H9 (cell line): ENCODE measurements at regions not wholly inside any gene's neighbourhood (a gene's known extent, or its start where the extent isn't known, plus 50 kb on each side); places are given as distances from the start of the nearest gene placed in this dataset.

Experiments used
- DNase-seq: peaks from one replicate; pipeline ENCODE4 v3.0.0-alpha.2; 2017
- H2AFZ ChIP-seq: one replicate; pipeline ENCODE4 v1.6.1; 2013; ENCODE audit warnings: mild to moderate bottlenecking, low read length, control low read depth, moderate library complexity
- H2AK5ac ChIP-seq: 2 replicates; pipeline ENCODE4 v1.6.1; 2013; ENCODE audit warnings: low read length, control low read depth, mixed read lengths; ENCODE audit not compliant: insufficient read length
- H2BK120ac ChIP-seq: one replicate; pipeline ENCODE4 v1.6.1; 2013; ENCODE audit warnings: low read depth, mild to moderate bottlenecking, low read length, control low read depth, inconsistent platforms; ENCODE audit not compliant: poor library complexity, severe bottlenecking
- H2BK12ac ChIP-seq: 2 replicates; pipeline ENCODE4 v1.6.1; 2013; ENCODE audit warnings: low read length, control low read depth, mixed read lengths, low read depth; ENCODE audit not compliant: insufficient read length
- H2BK15ac ChIP-seq: 2 replicates; pipeline ENCODE4 v1.6.1; 2013; ENCODE audit warnings: low read depth, low read length, control low read depth
- H2BK20ac ChIP-seq: one replicate; pipeline ENCODE4 v1.6.1; 2013; ENCODE audit warnings: low read depth, mild to moderate bottlenecking, low read length, control low read depth, inconsistent platforms; ENCODE audit not compliant: poor library complexity, severe bottlenecking
- H2BK5ac ChIP-seq: 2 replicates; pipeline ENCODE4 v1.6.1; 2013; ENCODE audit warnings: low read length, control low read depth, mixed read lengths; ENCODE audit not compliant: insufficient read length
- H3K14ac ChIP-seq: 2 replicates; pipeline ENCODE4 v1.6.1; 2013; ENCODE audit warnings: low read length, control low read depth; ENCODE audit not compliant: insufficient read depth
- H3K18ac ChIP-seq: 2 replicates; pipeline ENCODE4 v1.6.1; 2013; ENCODE audit warnings: low read depth, mild to moderate bottlenecking, mixed read lengths, low read length, control low read depth; ENCODE audit not compliant: insufficient read length
- H3K23ac ChIP-seq: 2 replicates; pipeline ENCODE4 v1.6.1; 2013; ENCODE audit warnings: low read length, control low read depth, mixed read lengths, low read depth; ENCODE audit not compliant: insufficient read length
- H3K23me2 ChIP-seq: 2 replicates; pipeline ENCODE4 v1.6.1; 2013; ENCODE audit warnings: low read depth, mild to moderate bottlenecking, mixed read lengths, low read length, control low read depth; ENCODE audit not compliant: insufficient read length, poor library complexity, severe bottlenecking
- H3K27ac ChIP-seq: 2 replicates; pipeline ENCODE4 v1.5.1; 2013; ENCODE audit warnings: low read length, control low read depth, mixed read lengths, low read depth; ENCODE audit not compliant: insufficient read length
- H3K27me3 ChIP-seq: 2 replicates; pipeline ENCODE4 v1.6.1; 2013; ENCODE audit warnings: low read length, control low read depth, inconsistent platforms; ENCODE audit not compliant: insufficient read depth
- H3K4ac ChIP-seq: 2 replicates; pipeline ENCODE4 v1.6.1; 2013; ENCODE audit warnings: low read depth, mild to moderate bottlenecking, control low read depth, inconsistent platforms, low read length, moderate library complexity
- H3K4me1 ChIP-seq: 2 replicates; pipeline ENCODE4 v1.6.1; 2013; ENCODE audit warnings: low read length, control low read depth, inconsistent platforms; ENCODE audit not compliant: insufficient read depth
- H3K4me2 ChIP-seq: 2 replicates; pipeline ENCODE4 v1.6.1; 2013; ENCODE audit warnings: low read length, control low read depth, mixed read lengths; ENCODE audit not compliant: insufficient read length, insufficient read depth
- H3K56ac ChIP-seq: 2 replicates; pipeline ENCODE4 v1.6.1; 2013; ENCODE audit warnings: low read depth, mild to moderate bottlenecking, mixed read lengths, low read length, control low read depth; ENCODE audit not compliant: insufficient read length
- H3K79me1 ChIP-seq: 2 replicates; pipeline ENCODE4 v1.6.1; 2013; ENCODE audit warnings: low read depth, mild to moderate bottlenecking, moderate library complexity, low read length, control low read depth, inconsistent platforms; ENCODE audit not compliant: insufficient read depth, poor library complexity, severe bottlenecking
- H3K79me2 ChIP-seq: 2 replicates; pipeline ENCODE4 v1.6.1; 2013; ENCODE audit warnings: low read length, control low read depth, inconsistent platforms; ENCODE audit not compliant: insufficient read depth
- H3K9ac ChIP-seq: 2 replicates; pipeline ENCODE4 v1.6.1; 2013; ENCODE audit warnings: low read length, control low read depth, mixed read lengths; ENCODE audit not compliant: insufficient read length; ENCODE audit errors: extremely low read depth
- H3K9me3 ChIP-seq: one replicate; pipeline ENCODE4 v1.6.1; 2013; ENCODE audit warnings: low read depth, low read length, inconsistent platforms; ENCODE audit not compliant: control insufficient read depth
- H3T11ph ChIP-seq: one replicate; pipeline ENCODE4 v1.6.1; 2013; ENCODE audit warnings: mild to moderate bottlenecking, low read length, control low read depth, inconsistent platforms
- H4K20me1 ChIP-seq: one replicate; pipeline ENCODE4 v1.6.1; 2013; ENCODE audit not compliant: control insufficient read depth, insufficient read length, insufficient read depth
- H4K5ac ChIP-seq: 2 replicates; pipeline ENCODE4 v1.6.1; 2013; ENCODE audit warnings: low read depth, mild to moderate bottlenecking, mixed read lengths, low read length, control low read depth; ENCODE audit not compliant: insufficient read length
- H4K8ac ChIP-seq: replicated peaks from 2 replicates; pipeline ENCODE4 v1.6.1; 2013; ENCODE audit warnings: low read length, control low read depth, mixed read lengths, low read depth; ENCODE audit not compliant: insufficient read length
- H4K91ac ChIP-seq: 2 replicates; pipeline ENCODE4 v1.6.1; 2013; ENCODE audit warnings: low read depth, mild to moderate bottlenecking, moderate library complexity, mixed read lengths, low read length, control low read depth; ENCODE audit not compliant: insufficient read length
- H3K27ac Mint-ChIP-seq, 3 experiments: 2 replicates in 2 of 3; 3 replicates in 1 of 3; pipeline ENCODE4 v1.8.0; 2020 to 2021; ENCODE audit warnings: mixed read lengths in 3 of 3, mild to moderate bottlenecking in 1 of 3, moderate library complexity in 1 of 3
- H3K27me3 Mint-ChIP-seq: 2 replicates; pipeline ENCODE4 v1.8.0; 2021; ENCODE audit warnings: low read depth, mild to moderate bottlenecking, moderate library complexity, mixed read lengths
- H3K36me3 Mint-ChIP-seq, 3 experiments: 2 replicates in 2 of 3; 3 replicates in 1 of 3; pipeline ENCODE4 v1.8.0; 2020 to 2021; ENCODE audit warnings: low read depth in 3 of 3, mixed read lengths in 3 of 3; ENCODE audit not compliant: insufficient read depth in 1 of 3
- H3K4me1 Mint-ChIP-seq, 2 experiments: 2 replicates each; pipeline ENCODE4 v1.8.0; 2020; ENCODE audit warnings: mixed read lengths in 2 of 2
- H3K4me3 Mint-ChIP-seq, 2 experiments: 2 replicates in 1 of 2; 3 replicates in 1 of 2; pipeline ENCODE4 v1.8.0; 2020 to 2021; ENCODE audit warnings: mild to moderate bottlenecking in 2 of 2, mixed read lengths in 2 of 2, moderate library complexity in 1 of 2
- H3K9me3 Mint-ChIP-seq, 2 experiments: 2 replicates in 1 of 2; 3 replicates in 1 of 2; pipeline ENCODE4 v1.8.0; 2020; ENCODE audit warnings: mild to moderate bottlenecking in 2 of 2, mixed read lengths in 2 of 2, moderate library complexity in 1 of 2
- WGBS: extraction: QIAGEN DNeasy Blood & Tissue Kit; methylation state at CpG from one replicate; pipeline ENCODE4 v1.1.7; 2013; ENCODE audit warnings: missing lambda C conversion rate, low lambda C conversion rate, mixed read lengths; ENCODE audit not compliant: insufficient read length; ENCODE audit errors: extremely low coverage; 5-methylcytosine and 5-hydroxymethylcytosine counted together
- TF ChIP-seq, protein P1 (sequence below): fragments of 200-600 bp; sonication (generic); conservative IDR thresholded peaks from 3 replicates; pipeline ENCODE4 v1.8.0; 2021; ENCODE audit warnings: antibody characterized with exemption, mild to moderate bottlenecking

- H3K9me3 Mint-ChIP-seq = peaks cover 63 to 67% of the 10 kb centered on the region in 2 experiments
- no peak overlapping the region for H4K8ac ChIP-seq
- H2AFZ ChIP-seq = no peak overlapping the region
- H3K9ac ChIP-seq = no peak overlapping the region
- H2BK15ac ChIP-seq = no peak overlapping the region
- H4K91ac ChIP-seq = no peak overlapping the region
- no peak overlapping the region for H3K14ac ChIP-seq
- no peaks in the 10 kb centered on the region for H3K27me3 ChIP-seq
- no peak overlapping the region for H3K4me2 ChIP-seq
- no CpG with 5 or more reads among the region's 3 CpGs for WGBS
- H2BK120ac ChIP-seq = no peak overlapping the region
- H2AK5ac ChIP-seq = no peak overlapping the region
- no peak overlapping the region for H3K27ac Mint-ChIP-seq
- peaks cover 7 to 12% (median 8%) of the 10 kb centered on the region in 3 experiments; a peak in 4 of 7 replicates for H3K36me3 Mint-ChIP-seq
- peaks cover 5% of the 10 kb centered on the region for H3K9me3 ChIP-seq
- no peaks in the 10 kb centered on the region; the same call in 1 of the 2 replicates for H3K27me3 Mint-ChIP-seq
- DNase-seq = no peak
- no peak overlapping the region for H2BK12ac ChIP-seq
- no peaks in the 10 kb centered on the region for H3K23me2 ChIP-seq
- no peak overlapping the region for H3K23ac ChIP-seq
- no peak overlapping the region for H2BK5ac ChIP-seq
- no peaks in the 10 kb centered on the region for H3K79me1 ChIP-seq
- H3K79me2 ChIP-seq = no peaks in the 10 kb centered on the region
- H3T11ph ChIP-seq = no peak overlapping the region
- H3K56ac ChIP-seq = no peak overlapping the region
- H3K27ac ChIP-seq = no peak overlapping the region
- H3K18ac ChIP-seq = no peak overlapping the region
- no peak overlapping the region for H4K5ac ChIP-seq
- no peaks in the 10 kb centered on the region for H3K4me1 ChIP-seq
- no peaks in the 10 kb centered on the region for H3K4me1 Mint-ChIP-seq
- TF ChIP-seq, protein P1, sequence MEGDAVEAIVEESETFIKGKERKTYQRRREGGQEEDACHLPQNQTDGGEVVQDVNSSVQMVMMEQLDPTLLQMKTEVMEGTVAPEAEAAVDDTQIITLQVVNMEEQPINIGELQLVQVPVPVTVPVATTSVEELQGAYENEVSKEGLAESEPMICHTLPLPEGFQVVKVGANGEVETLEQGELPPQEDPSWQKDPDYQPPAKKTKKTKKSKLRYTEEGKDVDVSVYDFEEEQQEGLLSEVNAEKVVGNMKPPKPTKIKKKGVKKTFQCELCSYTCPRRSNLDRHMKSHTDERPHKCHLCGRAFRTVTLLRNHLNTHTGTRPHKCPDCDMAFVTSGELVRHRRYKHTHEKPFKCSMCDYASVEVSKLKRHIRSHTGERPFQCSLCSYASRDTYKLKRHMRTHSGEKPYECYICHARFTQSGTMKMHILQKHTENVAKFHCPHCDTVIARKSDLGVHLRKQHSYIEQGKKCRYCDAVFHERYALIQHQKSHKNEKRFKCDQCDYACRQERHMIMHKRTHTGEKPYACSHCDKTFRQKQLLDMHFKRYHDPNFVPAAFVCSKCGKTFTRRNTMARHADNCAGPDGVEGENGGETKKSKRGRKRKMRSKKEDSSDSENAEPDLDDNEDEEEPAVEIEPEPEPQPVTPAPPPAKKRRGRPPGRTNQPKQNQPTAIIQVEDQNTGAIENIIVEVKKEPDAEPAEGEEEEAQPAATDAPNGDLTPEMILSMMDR = no peak
- no peak overlapping the region for H2BK20ac ChIP-seq
- H4K20me1 ChIP-seq = no peaks in the 10 kb centered on the region
- no peak overlapping the region for H3K4ac ChIP-seq
- H3K4me3 Mint-ChIP-seq = no peak overlapping the region
Observed at GRCh38 chrX:143363419-143363818, 153.9 kb downstream of the SPANXN3 start.
